SK-N-SH (cell line): ENCODE measurements at regions not wholly inside any gene's neighbourhood (a gene's known extent, or its start where the extent isn't known, plus 50 kb on each side); places are given as distances from the start of the nearest gene placed in this dataset.

Experiments used
- EP300 ChIP-seq, 2 experiments: IDR thresholded peaks; 2 replicates each; pipeline versions ENCODE4 v1.4.0 to v1.6.1; 2012; ENCODE audit warnings: borderline replicate concordance in 1 of 2, low read depth in 1 of 2, low read length in 1 of 2
- FOSL2 ChIP-seq: IDR thresholded peaks from 2 replicates; pipeline ENCODE4 v1.4.0; 2012; ENCODE audit warnings: low read depth, mild to moderate bottlenecking, moderate library complexity, borderline replicate concordance
- FOXJ3 ChIP-seq: sonication (generic); formaldehyde crosslinking; IDR thresholded peaks from 2 replicates; pipeline ENCODE4 v1.5.1; 2020; ENCODE audit warnings: mild to moderate bottlenecking, missing genetic modification reagents
- FOXM1 ChIP-seq: IDR thresholded peaks from 2 replicates; pipeline ENCODE4 v1.4.0; 2012; ENCODE audit warnings: low read depth, mild to moderate bottlenecking
- GABPA ChIP-seq: IDR thresholded peaks from 2 replicates; pipeline ENCODE4 v1.4.0; 2012; ENCODE audit warnings: low read depth, mild to moderate bottlenecking
- JUND ChIP-seq: IDR thresholded peaks from 2 replicates; pipeline ENCODE4 v1.4.0; 2012
- MXI1 ChIP-seq: IDR thresholded peaks from 2 replicates; pipeline ENCODE4 v1.6.1; 2012; ENCODE audit warnings: mild to moderate bottlenecking, low read depth, low read length, improper control_type of control experiment
- PBX3 ChIP-seq: IDR thresholded peaks from 2 replicates; pipeline ENCODE4; 2012
- TCF12 ChIP-seq: IDR thresholded peaks from 2 replicates; pipeline ENCODE4 v1.4.0; 2012
- ZBTB33 ChIP-seq: IDR thresholded peaks from 2 replicates; pipeline ENCODE4 v1.4.0; 2012; ENCODE audit warnings: low read depth, borderline replicate concordance
- TF ChIP-seq, protein P1 (sequence below): fragments of 200-600 bp; sonication (generic); IDR thresholded peaks from 2 replicates; pipeline ENCODE4 v1.6.1; 2017; ENCODE audit warnings: antibody characterized with exemption, mild to moderate bottlenecking, moderate library complexity
- TF ChIP-seq, protein P2 (sequence below): IDR thresholded peaks from 2 replicates; pipeline ENCODE4 v1.4.0; 2012; ENCODE audit warnings: low read depth

GRCh38 chr2:19819097-19820065, 82.4 kb downstream of the TTC32 start:
- no peak for TF ChIP-seq ZBTB33
- TF ChIP-seq TCF12 = no peak
- TF ChIP-seq, protein P1, sequence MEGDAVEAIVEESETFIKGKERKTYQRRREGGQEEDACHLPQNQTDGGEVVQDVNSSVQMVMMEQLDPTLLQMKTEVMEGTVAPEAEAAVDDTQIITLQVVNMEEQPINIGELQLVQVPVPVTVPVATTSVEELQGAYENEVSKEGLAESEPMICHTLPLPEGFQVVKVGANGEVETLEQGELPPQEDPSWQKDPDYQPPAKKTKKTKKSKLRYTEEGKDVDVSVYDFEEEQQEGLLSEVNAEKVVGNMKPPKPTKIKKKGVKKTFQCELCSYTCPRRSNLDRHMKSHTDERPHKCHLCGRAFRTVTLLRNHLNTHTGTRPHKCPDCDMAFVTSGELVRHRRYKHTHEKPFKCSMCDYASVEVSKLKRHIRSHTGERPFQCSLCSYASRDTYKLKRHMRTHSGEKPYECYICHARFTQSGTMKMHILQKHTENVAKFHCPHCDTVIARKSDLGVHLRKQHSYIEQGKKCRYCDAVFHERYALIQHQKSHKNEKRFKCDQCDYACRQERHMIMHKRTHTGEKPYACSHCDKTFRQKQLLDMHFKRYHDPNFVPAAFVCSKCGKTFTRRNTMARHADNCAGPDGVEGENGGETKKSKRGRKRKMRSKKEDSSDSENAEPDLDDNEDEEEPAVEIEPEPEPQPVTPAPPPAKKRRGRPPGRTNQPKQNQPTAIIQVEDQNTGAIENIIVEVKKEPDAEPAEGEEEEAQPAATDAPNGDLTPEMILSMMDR = no peak
- TF ChIP-seq FOXJ3 (CRISPR knock-in tag) = no peak
- no peak for TF ChIP-seq JUND
- no peak for TF ChIP-seq EP300 (IDR thresholded peaks at IDR 0.05; ENCODE audit: borderline replicate concordance in 1 of 2, low read depth in 1 of 2, low read length in 1 of 2)
- TF ChIP-seq, protein P2, sequence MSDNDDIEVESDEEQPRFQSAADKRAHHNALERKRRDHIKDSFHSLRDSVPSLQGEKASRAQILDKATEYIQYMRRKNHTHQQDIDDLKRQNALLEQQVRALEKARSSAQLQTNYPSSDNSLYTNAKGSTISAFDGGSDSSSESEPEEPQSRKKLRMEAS = no peak
- no peak for TF ChIP-seq FOSL2
- no peak for TF ChIP-seq GABPA
- no peak for TF ChIP-seq MXI1
- no peak for TF ChIP-seq PBX3
- no peak for TF ChIP-seq FOXM1
